ENCODE measurements at regions not wholly inside any gene's neighbourhood (a gene's known extent, or its start where the extent isn't known, plus 50 kb on each side); places are given as distances from the start of the nearest gene placed in this dataset.

GRCh38 chr19:30881281-30881680 lies 468.0 kb downstream of the TSHZ3 start:
- TF ChIP-seq POLR2A (IDR thresholded peaks at IDR 0.05): no peak
- TF ChIP-seq CTCF (IDR thresholded peaks at IDR 0.05): no peak
